ENCODE measurements at regions not wholly inside any gene's neighbourhood (a gene's known extent, or its start where the extent isn't known, plus 50 kb on each side); places are given as distances from the start of the nearest gene placed in this dataset.

- no TSS peak for BruUV-seq (replicated peaks)
- Histone ChIP-seq H3K4me1 (ENCODE audit: control insufficient read depth, insufficient read depth, low read length) (peaks cover 7% of the 10 kb centered on the region), H3K18ac (ENCODE audit: low read depth, low read length) (no peak overlapping the region), H2BK15ac (ENCODE audit: low read depth, low read length) (no peak overlapping the region), H3K27ac (ENCODE audit: insufficient read depth, low read length) (no peak overlapping the region), H3K56ac (ENCODE audit: extremely low read depth, insufficient read depth, low read length) (no peak overlapping the region), H3K14ac (replicated peaks; ENCODE audit: low read depth, low read length) (0 out of 2 replicates have a peak overlapping the region, but pooled peaks have one; percentile 8), H3K79me1 (ENCODE audit: low read depth in 1 of 2, low read length in 2 of 2) (no peaks in the 10 kb centered on the region), H3K9ac (ENCODE audit: low read depth, low read length) (no peak overlapping the region), H4K20me1 (ENCODE audit: insufficient read depth, low read length) (no peaks in the 10 kb centered on the region), H2AFZ (replicated peaks; ENCODE audit: low read length, poor library complexity) (no peak overlapping the region), H4K8ac (ENCODE audit: low read depth in 2 of 2, low read length in 2 of 2) (no peak overlapping the region), H3K23ac (ENCODE audit: low read depth, low read length) (no peak overlapping the region), H2BK20ac (ENCODE audit: low read depth, low read length) (peak overlapping the region; percentile 60; the same call in 1 of the 2 replicates), H2BK120ac (ENCODE audit: low read depth, low read length) (peak overlapping the region; percentile 50; the same call in 1 of the 2 replicates), H3K4ac (ENCODE audit: low read depth, low read length) (peak overlapping the region; percentile 25; the same call in 1 of the 2 replicates), H3K4me3 (ENCODE audit: insufficient read depth, low read depth, low read length) (no peak overlapping the region), H2BK5ac (ENCODE audit: low read depth, low read length, poor library complexity, severe bottlenecking) (no peak overlapping the region), H4K5ac (ENCODE audit: low read depth, low read length) (no peak overlapping the region), H3K27me3 (ENCODE audit: control insufficient read depth, insufficient read depth, low read length) (no peaks in the 10 kb centered on the region; the same call in 1 of the 2 replicates), H2AK5ac (ENCODE audit: low read depth, low read length) (no peak overlapping the region), H3K36me3 (ENCODE audit: control insufficient read depth, insufficient read depth, low read length) (no peaks in the 10 kb centered on the region), H3K9me1 (ENCODE audit: insufficient read depth, low read length) (peaks cover 4% of the 10 kb centered on the region; the same call in 1 of the 2 replicates), H2AK9ac (replicated peaks; ENCODE audit: low read depth, low read length, poor library complexity) (no peak overlapping the region), H3K4me2 (ENCODE audit: low read depth, low read length) (no peak overlapping the region), H3K9me3 (ENCODE audit: control insufficient read depth, insufficient read depth, low read length) (no peaks in the 10 kb centered on the region), H4K91ac (ENCODE audit: insufficient read depth, low read depth, low read length) (no peak overlapping the region; the same call in 1 of the 2 replicates)
- dilution Hi-C loops (cut with HindIII; ENCODE audit: low sequenced_read_pairs, unreplicated experiment): no loop called here
- POLR2A ChIA-PET (ENCODE audit: unreplicated experiment): no interaction called here
- intact Hi-C loops (cut with micrococcal nuclease): no loop called here
- 80% methylated on average over 1 of the region's 4 CpGs; no CpG with 5 or more reads in 1 of the 2 experiments for WGBS, 2 experiments (ENCODE audit: extremely low coverage in 2 of 2, insufficient read length in 1 of 2)
- no peak for ATAC-seq (ENCODE audit: low read depth)
- no peak for DNase-seq
- TF ChIP-seq MAFK (IDR thresholded peaks at IDR 0.05; ENCODE audit: low read depth, low read length) (no peak), MXI1 (IDR thresholded peaks at IDR 0.05; ENCODE audit: borderline replicate concordance, low read depth, low read length) (no peak), RAD21 (IDR thresholded peaks at IDR 0.05; ENCODE audit: low read length) (no peak), SMC3 (IDR thresholded peaks at IDR 0.05; ENCODE audit: low read depth, low read length) (no peak), NFE2L2 (IDR thresholded peaks at IDR 0.05; ENCODE audit: low read depth, low read length) (no peak), FOS (IDR thresholded peaks at IDR 0.05; ENCODE audit: low read depth, low read length) (no peak), USF2 (IDR thresholded peaks at IDR 0.05; ENCODE audit: low read depth, low read length) (no peak), RCOR1 (IDR thresholded peaks at IDR 0.05; ENCODE audit: insufficient replicate concordance, low read length) (no peak), BHLHE40 (IDR thresholded peaks at IDR 0.05; ENCODE audit: low read depth, low read length) (no peak), MAZ (IDR thresholded peaks at IDR 0.05; ENCODE audit: borderline replicate concordance, low read depth, low read length) (no peak)
- TF ChIP-seq, protein P1, sequence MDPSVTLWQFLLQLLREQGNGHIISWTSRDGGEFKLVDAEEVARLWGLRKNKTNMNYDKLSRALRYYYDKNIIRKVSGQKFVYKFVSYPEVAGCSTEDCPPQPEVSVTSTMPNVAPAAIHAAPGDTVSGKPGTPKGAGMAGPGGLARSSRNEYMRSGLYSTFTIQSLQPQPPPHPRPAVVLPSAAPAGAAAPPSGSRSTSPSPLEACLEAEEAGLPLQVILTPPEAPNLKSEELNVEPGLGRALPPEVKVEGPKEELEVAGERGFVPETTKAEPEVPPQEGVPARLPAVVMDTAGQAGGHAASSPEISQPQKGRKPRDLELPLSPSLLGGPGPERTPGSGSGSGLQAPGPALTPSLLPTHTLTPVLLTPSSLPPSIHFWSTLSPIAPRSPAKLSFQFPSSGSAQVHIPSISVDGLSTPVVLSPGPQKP (IDR thresholded peaks at IDR 0.05; ENCODE audit: borderline replicate concordance, low read depth, low read length): no peak
- in situ Hi-C loops (cut with MboI; ENCODE audit: low sequenced_read_pairs): no loop called here
- CTCF ChIA-PET: no interaction called here
These were observed 168.7 kb downstream of the KCNS3 start for GRCh38 chr2:18047213-18047611.

All from IMR-90 (cell line).